Glutamatergic neuron (in vitro differentiated cells): ENCODE measurements at regions not wholly inside any gene's neighbourhood (a gene's known extent, or its start where the extent isn't known, plus 50 kb on each side); places are given as distances from the start of the nearest gene placed in this dataset.
A peak's percentile ranks its signal among the peaks of the same experiment; 100 is the strongest.

Source experiments
- DNase-seq: peaks from one replicate; pipeline ENCODE4 v3.0.0; 2022
- H3K27ac Mint-ChIP-seq: one replicate; pipeline ENCODE4 v1.8.0; 2020; ENCODE audit warnings: mild to moderate bottlenecking, mixed read lengths, inconsistent platforms; ENCODE audit not compliant: unreplicated experiment
- H3K27me3 Mint-ChIP-seq: one replicate; pipeline ENCODE4 v1.8.0; 2020; ENCODE audit warnings: mild to moderate bottlenecking, moderate library complexity, mixed read lengths, inconsistent platforms; ENCODE audit not compliant: unreplicated experiment
- H3K36me3 Mint-ChIP-seq: one replicate; pipeline ENCODE4 v1.8.0; 2020; ENCODE audit warnings: mild to moderate bottlenecking, mixed read lengths, inconsistent platforms; ENCODE audit not compliant: unreplicated experiment
- H3K4me1 Mint-ChIP-seq: one replicate; pipeline ENCODE4 v1.8.0; 2020; ENCODE audit warnings: mild to moderate bottlenecking, low read depth, mixed read lengths, inconsistent platforms; ENCODE audit not compliant: unreplicated experiment
- H3K4me3 Mint-ChIP-seq: one replicate; pipeline ENCODE4 v1.8.0; 2020; ENCODE audit warnings: mild to moderate bottlenecking, mixed read lengths, inconsistent platforms; ENCODE audit not compliant: unreplicated experiment
- H3K9me3 Mint-ChIP-seq: one replicate; pipeline ENCODE4 v1.8.0; 2020; ENCODE audit warnings: mild to moderate bottlenecking, moderate library complexity, mixed read lengths, inconsistent platforms; ENCODE audit not compliant: unreplicated experiment
- TF ChIP-seq, protein P1 (sequence below): fragments of 200-600 bp; sonication (generic); IDR thresholded peaks from one replicate; pipeline ENCODE4 v1.5.0; 2021; ENCODE audit not compliant: partially characterized antibody, unreplicated experiment

- TF ChIP-seq, protein P1, sequence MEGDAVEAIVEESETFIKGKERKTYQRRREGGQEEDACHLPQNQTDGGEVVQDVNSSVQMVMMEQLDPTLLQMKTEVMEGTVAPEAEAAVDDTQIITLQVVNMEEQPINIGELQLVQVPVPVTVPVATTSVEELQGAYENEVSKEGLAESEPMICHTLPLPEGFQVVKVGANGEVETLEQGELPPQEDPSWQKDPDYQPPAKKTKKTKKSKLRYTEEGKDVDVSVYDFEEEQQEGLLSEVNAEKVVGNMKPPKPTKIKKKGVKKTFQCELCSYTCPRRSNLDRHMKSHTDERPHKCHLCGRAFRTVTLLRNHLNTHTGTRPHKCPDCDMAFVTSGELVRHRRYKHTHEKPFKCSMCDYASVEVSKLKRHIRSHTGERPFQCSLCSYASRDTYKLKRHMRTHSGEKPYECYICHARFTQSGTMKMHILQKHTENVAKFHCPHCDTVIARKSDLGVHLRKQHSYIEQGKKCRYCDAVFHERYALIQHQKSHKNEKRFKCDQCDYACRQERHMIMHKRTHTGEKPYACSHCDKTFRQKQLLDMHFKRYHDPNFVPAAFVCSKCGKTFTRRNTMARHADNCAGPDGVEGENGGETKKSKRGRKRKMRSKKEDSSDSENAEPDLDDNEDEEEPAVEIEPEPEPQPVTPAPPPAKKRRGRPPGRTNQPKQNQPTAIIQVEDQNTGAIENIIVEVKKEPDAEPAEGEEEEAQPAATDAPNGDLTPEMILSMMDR, result no peak
- Mint-ChIP-seq H3K27ac (no peak overlapping the region), H3K4me1 (no peaks in the 10 kb centered on the region), H3K27me3 (no peaks in the 10 kb centered on the region), H3K9me3 (no peaks in the 10 kb centered on the region), H3K36me3 (no peaks in the 10 kb centered on the region), H3K4me3 (no peak overlapping the region)
- no peak for DNase-seq
Observed at GRCh38 chr1:187326557-187326956, 497.8 kb downstream of the PLA2G4A start.

DNA sequence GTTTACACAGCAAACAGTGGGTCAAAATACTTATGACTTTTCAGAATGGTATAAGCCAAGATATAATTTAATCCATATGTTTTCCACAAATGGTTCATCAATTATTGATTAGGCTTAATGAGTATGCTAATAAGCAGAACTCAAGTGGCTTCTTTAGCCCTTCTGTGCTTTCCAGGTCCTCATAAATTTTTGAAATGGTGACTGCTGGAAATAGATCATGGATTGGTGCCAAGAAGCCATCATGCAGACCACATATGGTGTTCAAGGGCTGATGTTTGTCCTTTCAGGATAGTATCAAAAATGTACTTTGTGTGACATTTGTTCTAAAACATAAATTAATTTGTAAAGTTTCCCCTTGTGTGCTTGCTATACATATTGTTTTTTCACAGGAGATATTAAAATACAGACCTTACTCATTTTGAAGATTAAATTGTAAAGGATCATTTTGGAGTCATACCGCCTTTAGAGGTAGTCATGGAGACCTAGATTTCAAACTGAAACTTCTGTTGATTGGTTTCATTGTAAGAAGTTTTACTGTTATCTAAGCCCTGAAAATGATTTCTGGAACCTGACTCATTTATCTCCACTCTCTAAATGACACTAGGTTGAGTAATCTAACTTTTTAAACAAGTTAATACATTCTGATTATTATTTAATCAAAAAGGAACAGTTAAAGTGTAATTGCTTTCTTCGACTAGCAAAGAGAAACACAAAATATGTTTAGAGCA, 507.9 kb downstream of the PLA2G4A start:
- TF ChIP-seq, protein P1, result no peak
- Mint-ChIP-seq H3K9me3 (peaks cover 5% of the 10 kb centered on the region), H3K27me3 (no peaks in the 10 kb centered on the region), H3K36me3 (no peaks in the 10 kb centered on the region), H3K4me1 (peaks cover 13% of the 10 kb centered on the region), H3K27ac (peak overlapping the region; percentile 93), H3K4me3 (no peak overlapping the region)
- DNase-seq, result no peak

DNA sequence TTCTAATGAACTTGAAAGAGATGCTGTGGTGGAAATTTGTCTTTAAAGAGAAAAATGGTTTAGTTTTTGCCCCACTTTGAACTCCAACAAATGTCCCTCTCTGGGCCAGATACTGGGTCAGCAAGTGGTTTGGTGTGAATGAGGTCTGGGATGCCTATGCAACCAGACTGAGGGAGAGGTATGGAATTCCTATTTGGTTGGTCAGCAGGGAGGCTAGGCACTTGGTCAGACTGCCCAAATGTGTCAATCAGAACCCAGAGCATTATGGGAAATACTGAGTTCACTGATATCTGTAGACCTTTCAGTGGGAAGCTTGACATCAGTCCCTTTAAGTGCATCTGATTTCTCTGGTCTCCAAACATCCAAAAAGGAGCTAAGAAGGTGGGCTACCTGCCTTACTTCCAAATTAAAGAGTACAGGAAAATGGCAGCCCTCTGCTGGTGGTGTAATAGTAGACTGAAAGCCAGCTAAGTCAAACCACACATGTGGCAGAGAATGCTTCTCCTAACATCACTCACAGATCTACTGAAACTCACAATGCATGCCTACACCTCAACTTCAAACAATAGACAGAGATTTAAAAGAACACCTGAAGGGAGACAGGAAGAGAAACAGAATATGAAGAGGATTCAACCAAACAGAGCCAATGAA, 510.1 kb downstream of the PLA2G4A start:
- Mint-ChIP-seq H3K4me3 (no peak overlapping the region), H3K9me3 (peaks cover 2% of the 10 kb centered on the region), H3K36me3 (no peaks in the 10 kb centered on the region), H3K27ac (no peak overlapping the region), H3K27me3 (no peaks in the 10 kb centered on the region), H3K4me1 (peaks cover 13% of the 10 kb centered on the region)
- DNase-seq, result no peak
- TF ChIP-seq, protein P1, result no peak

GRCh38 chr1:187342495-187342894, 513.7 kb downstream of the PLA2G4A start:
- Mint-ChIP-seq H3K36me3 (no peaks in the 10 kb centered on the region), H3K27me3 (no peaks in the 10 kb centered on the region), H3K4me3 (no peak overlapping the region), H3K9me3 (peaks cover 2% of the 10 kb centered on the region), H3K27ac (no peak overlapping the region), H3K4me1 (peaks cover 6% of the 10 kb centered on the region)
- no peak for DNase-seq
- TF ChIP-seq, protein P1, result no peak

- Mint-ChIP-seq H3K36me3 (no peaks in the 10 kb centered on the region), H3K4me1 (no peaks in the 10 kb centered on the region), H3K9me3 (peaks cover 2% of the 10 kb centered on the region), H3K27me3 (peaks cover 2% of the 10 kb centered on the region), H3K27ac (no peak overlapping the region), H3K4me3 (no peak overlapping the region)
- DNase-seq, result no peak
- TF ChIP-seq, protein P1, result no peak
Observed at GRCh38 chr1:187374082-187374481, 545.3 kb downstream of the PLA2G4A start.
